Neuronal stem cell (in vitro differentiated cells): ENCODE measurements at regions not wholly inside any gene's neighbourhood (a gene's known extent, or its start where the extent isn't known, plus 50 kb on each side); places are given as distances from the start of the nearest gene placed in this dataset.

Experiments
- DNase-seq: peaks from one replicate; pipeline ENCODE4 v3.0.0-alpha.2; 2013; ENCODE audit warnings: low spot score
- H2AFZ ChIP-seq: one replicate; pipeline ENCODE4 v1.6.1; 2013; ENCODE audit warnings: mild to moderate bottlenecking, low read length, inconsistent platforms
- H2AK5ac ChIP-seq: 2 replicates; pipeline ENCODE4 v1.6.1; 2013; ENCODE audit warnings: low read depth, mild to moderate bottlenecking, inconsistent platforms, low read length, moderate library complexity, mixed read lengths
- H2BK120ac ChIP-seq: 2 replicates; pipeline ENCODE4 v1.6.1; 2013; ENCODE audit warnings: low read depth, mild to moderate bottlenecking, inconsistent platforms, low read length, moderate library complexity, mixed read lengths
- H2BK12ac ChIP-seq: one replicate; pipeline ENCODE4 v1.6.1; 2013; ENCODE audit warnings: low read length, inconsistent platforms
- H2BK15ac ChIP-seq: 2 replicates; pipeline ENCODE4 v1.6.1; 2013; ENCODE audit warnings: mild to moderate bottlenecking, low read length, inconsistent platforms, mixed read lengths
- H2BK5ac ChIP-seq: one replicate; pipeline ENCODE4 v1.6.1; 2013; ENCODE audit warnings: inconsistent platforms, mild to moderate bottlenecking, low read length, moderate library complexity
- H3K14ac ChIP-seq: one replicate; pipeline ENCODE4 v1.6.1; 2013; ENCODE audit warnings: low read length, inconsistent platforms
- H3K18ac ChIP-seq: 2 replicates; pipeline ENCODE4 v1.6.1; 2013; ENCODE audit warnings: low read length, inconsistent platforms
- H3K23ac ChIP-seq: 2 replicates; pipeline ENCODE4 v1.6.1; 2013; ENCODE audit warnings: low read depth, mild to moderate bottlenecking, mixed read lengths, low read length, inconsistent platforms; ENCODE audit not compliant: poor library complexity
- H3K27ac ChIP-seq: replicated peaks from 3 replicates; pipeline ENCODE4 v1.5.1; 2013; ENCODE audit warnings: low read length, inconsistent platforms
- H3K27me3 ChIP-seq, 3 experiments: 2 replicates each; pipeline ENCODE4 v1.6.1; 2013; ENCODE audit warnings: low read length in 3 of 3, mild to moderate bottlenecking in 2 of 3, inconsistent platforms in 1 of 3, low read depth in 1 of 3, mixed read lengths in 1 of 3, moderate library complexity in 1 of 3; ENCODE audit not compliant: control insufficient read depth in 3 of 3, insufficient read depth in 3 of 3
- H3K36me3 ChIP-seq, 2 donors: replicated peaks in 1 of 2; 2 replicates each; pipeline ENCODE4 v1.6.1; 2013; ENCODE audit warnings: low read length in 2 of 2; ENCODE audit not compliant: control insufficient read depth in 2 of 2, insufficient read depth in 2 of 2
- H3K4ac ChIP-seq: 2 replicates; pipeline ENCODE4 v1.6.1; 2013; ENCODE audit warnings: inconsistent platforms, mild to moderate bottlenecking, low read length, moderate library complexity
- H3K4me1 ChIP-seq, 2 donors: 1 replicate in 1 of 2; 2 replicates in 1 of 2; pipeline ENCODE4 v1.6.1; 2013; ENCODE audit warnings: low read length in 2 of 2, low read depth in 1 of 2; ENCODE audit not compliant: control insufficient read depth in 2 of 2, insufficient read depth in 1 of 2
- H3K4me2 ChIP-seq: one replicate; pipeline ENCODE4 v1.6.1; 2013; ENCODE audit warnings: mild to moderate bottlenecking, low read length, inconsistent platforms; ENCODE audit not compliant: insufficient read depth, poor library complexity, severe bottlenecking
- H3K4me3 ChIP-seq, 2 donors: 2 replicates each; pipeline ENCODE4 v1.5.1; 2013; ENCODE audit warnings: low read length in 2 of 2, mild to moderate bottlenecking in 2 of 2, inconsistent platforms in 1 of 2, moderate library complexity in 1 of 2
- H3K79me1 ChIP-seq: one replicate; pipeline ENCODE4 v1.6.1; 2013; ENCODE audit warnings: low read depth, mild to moderate bottlenecking, inconsistent platforms, low read length, moderate library complexity
- H3K9ac ChIP-seq: one replicate; pipeline ENCODE4 v1.6.1; 2013; ENCODE audit warnings: mild to moderate bottlenecking, low read depth, low read length, inconsistent platforms; ENCODE audit not compliant: poor library complexity
- H3K9me3 ChIP-seq, 2 donors: replicated peaks in 1 of 2; 2 replicates each; pipeline versions ENCODE3 to v1.6.1; 2013; ENCODE audit warnings: low read length in 2 of 2, mild to moderate bottlenecking in 2 of 2, inconsistent platforms in 1 of 2, low read depth in 1 of 2, mixed read lengths in 1 of 2, moderate library complexity in 1 of 2; ENCODE audit not compliant: control insufficient read depth in 2 of 2, insufficient read depth in 1 of 2
- H4K8ac ChIP-seq: one replicate; pipeline ENCODE4 v1.6.1; 2013; ENCODE audit warnings: low read depth, mild to moderate bottlenecking, inconsistent platforms, low read length, moderate library complexity
- H4K91ac ChIP-seq: one replicate; pipeline ENCODE4 v1.6.1; 2013; ENCODE audit warnings: low read length, low read depth, mild to moderate bottlenecking, inconsistent platforms; ENCODE audit not compliant: poor library complexity
- WGBS, 2 donors: extraction: QIAGEN DNeasy Blood & Tissue Kit; methylation state at CpG; one replicate each; pipeline ENCODE4 v1.1.7; 2013; ENCODE audit warnings: missing lambda C conversion rate in 2 of 2, mixed read lengths in 1 of 2; ENCODE audit not compliant: insufficient read length in 2 of 2, insufficient replicate concordance in 1 of 2; ENCODE audit errors: extremely low coverage in 2 of 2; 5-methylcytosine and 5-hydroxymethylcytosine counted together

DNA sequence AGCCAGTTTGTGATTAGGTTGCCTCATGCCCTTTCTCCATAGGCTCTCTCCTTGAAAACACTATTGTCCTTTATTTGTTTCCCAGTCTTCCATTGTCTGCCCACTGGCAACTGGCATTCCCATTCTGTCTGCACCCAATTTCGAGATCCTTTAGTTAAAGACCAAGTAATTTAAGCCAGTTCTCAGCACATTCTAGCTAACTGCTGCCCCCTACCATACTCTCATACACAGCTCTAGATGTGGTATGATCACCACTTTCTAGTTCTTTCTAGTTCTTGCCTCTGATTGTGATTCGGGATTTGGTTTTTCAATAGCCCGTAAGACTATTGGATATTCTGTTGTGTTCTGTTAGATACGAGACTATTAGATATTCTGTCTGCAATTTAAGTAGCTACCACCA is 135.8 kb upstream of the TRPC5 start:
- no peak overlapping the region for H3K27ac ChIP-seq
- H2BK12ac ChIP-seq = no peak overlapping the region
- no peak overlapping the region for H3K9ac ChIP-seq
- no peaks in the 10 kb centered on the region for H3K36me3 ChIP-seq
- no peak for DNase-seq
- H3K79me1 ChIP-seq = no peaks in the 10 kb centered on the region
- H2AFZ ChIP-seq = no peak overlapping the region
- no peak overlapping the region for H2BK120ac ChIP-seq
- H4K91ac ChIP-seq = no peak overlapping the region
- no peak overlapping the region for H3K14ac ChIP-seq
- no peak overlapping the region for H4K8ac ChIP-seq
- no peak overlapping the region for H2BK15ac ChIP-seq
- H3K23ac ChIP-seq = no peak overlapping the region
- no peak overlapping the region for H3K4me2 ChIP-seq
- H3K18ac ChIP-seq = no peak overlapping the region
- WGBS, 2 donors = no CpG with 5 or more reads among the region's 4 CpGs
- no peak overlapping the region for H2AK5ac ChIP-seq
- H3K27me3 ChIP-seq = no peaks in the 10 kb centered on the region
- H3K4ac ChIP-seq = no peak overlapping the region
- H3K4me1 ChIP-seq = no peaks in the 10 kb centered on the region
- H3K4me3 ChIP-seq = no peak overlapping the region
- H2BK5ac ChIP-seq = no peak overlapping the region
- H3K9me3 ChIP-seq = no peaks in the 10 kb centered on the region

DNA sequence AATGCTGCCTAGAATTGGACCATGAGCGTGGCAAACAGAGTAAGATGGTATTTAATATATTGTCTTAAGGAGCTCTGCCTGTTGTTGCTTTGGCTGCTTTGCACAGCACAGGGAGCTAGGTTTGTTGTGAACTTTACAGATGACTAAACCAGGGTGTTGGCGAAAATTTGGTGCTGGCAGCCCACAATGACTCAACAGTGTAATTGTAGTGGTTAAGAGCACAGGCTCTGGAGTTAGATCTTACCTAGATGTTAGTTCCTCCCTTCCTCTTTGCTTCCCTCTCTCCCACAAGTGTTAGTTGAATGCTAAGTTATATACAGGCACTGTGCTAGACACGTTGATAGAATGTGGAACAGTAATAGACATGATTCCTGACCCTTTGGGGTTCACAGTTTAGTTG is 128.9 kb upstream of the TRPC5 start:
- no peak overlapping the region for H2BK12ac ChIP-seq

DNA sequence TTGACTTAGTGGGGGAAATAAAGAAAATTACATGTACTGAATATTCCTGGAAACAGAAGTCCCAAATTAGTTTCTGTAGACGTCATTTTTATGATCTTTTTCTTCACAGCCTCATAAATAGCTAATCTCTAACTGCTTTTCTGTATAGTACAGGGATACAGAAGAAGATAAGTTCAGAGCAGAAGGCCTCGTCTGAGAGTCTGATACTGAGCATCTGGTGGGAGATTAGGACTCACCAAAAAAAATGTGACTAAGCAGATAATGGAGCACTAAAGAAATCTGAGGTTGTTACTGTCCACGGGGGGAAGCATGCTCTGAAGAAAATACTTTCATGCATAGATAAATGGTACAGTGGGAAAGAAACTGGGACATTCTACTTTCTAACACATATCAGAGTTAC is 115.3 kb upstream of the TRPC5 start:
- H3K18ac ChIP-seq = no peak overlapping the region
- no CpG with 5 or more reads among the region's 3 CpGs for WGBS, 2 donors
- H2BK12ac ChIP-seq = no peak overlapping the region
- no peak overlapping the region for H2BK5ac ChIP-seq
- no peaks in the 10 kb centered on the region for H3K79me1 ChIP-seq
- H3K14ac ChIP-seq = no peak overlapping the region
- H2AK5ac ChIP-seq = no peak overlapping the region
- no peaks in the 10 kb centered on the region for H3K27me3 ChIP-seq
- no peaks in the 10 kb centered on the region for H3K36me3 ChIP-seq
- H3K4ac ChIP-seq = no peak overlapping the region
- H2AFZ ChIP-seq = no peak overlapping the region
- no peak overlapping the region for H4K8ac ChIP-seq
- H3K23ac ChIP-seq = no peak overlapping the region
- H3K4me1 ChIP-seq = no peaks in the 10 kb centered on the region
- DNase-seq = no peak
- H4K91ac ChIP-seq = no peak overlapping the region
- no peaks in the 10 kb centered on the region for H3K9me3 ChIP-seq
- no peak overlapping the region for H3K9ac ChIP-seq
- H2BK120ac ChIP-seq = no peak overlapping the region
- no peak overlapping the region for H2BK15ac ChIP-seq
- H3K4me2 ChIP-seq = no peak overlapping the region
- H3K4me3 ChIP-seq = no peak overlapping the region
- no peak overlapping the region for H3K27ac ChIP-seq

More for the DNA sequence above, 128.9 kb upstream of the TRPC5 start:
- Histone ChIP-seq H3K36me3 (no peaks in the 10 kb centered on the region), H4K91ac (no peak overlapping the region), H3K27me3 (no peaks in the 10 kb centered on the region), H3K9ac (no peak overlapping the region), H2AK5ac (no peak overlapping the region), H2BK5ac (no peak overlapping the region), H3K23ac (no peak overlapping the region), H3K4me2 (no peak overlapping the region), H2BK15ac (no peak overlapping the region), H3K4me3 (no peak overlapping the region), H3K9me3 (no peaks in the 10 kb centered on the region), H2AFZ (no peak overlapping the region), H2BK120ac (no peak overlapping the region), H3K18ac (no peak overlapping the region), H4K8ac (no peak overlapping the region), H3K14ac (no peak overlapping the region), H3K4me1 (no peaks in the 10 kb centered on the region), H3K79me1 (no peaks in the 10 kb centered on the region), H3K4ac (no peak overlapping the region), H3K27ac (no peak overlapping the region)
- DNase-seq = no peak
- no CpG with 5 or more reads among the region's 3 CpGs for WGBS, 2 donors

DNA sequence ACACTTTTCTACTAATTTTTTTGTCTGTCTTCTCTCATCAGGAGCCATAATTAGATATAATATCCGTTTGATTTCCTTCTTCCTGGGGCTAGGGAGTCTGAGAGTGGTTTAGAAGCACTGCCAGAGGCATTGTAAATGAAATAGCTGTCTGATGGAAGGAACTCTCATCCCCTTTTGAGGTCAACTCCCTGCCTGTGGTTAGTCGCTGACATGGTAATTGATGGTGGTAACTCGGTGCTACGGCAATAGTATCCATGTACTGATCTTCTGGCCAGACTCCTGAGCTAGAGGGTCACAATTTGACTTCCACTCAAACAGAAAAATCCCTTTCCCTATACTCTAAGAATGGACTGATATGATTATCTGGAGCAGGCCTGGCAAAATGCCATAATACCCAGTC is 108.1 kb upstream of the TRPC5 start:
- Histone ChIP-seq H3K14ac (no peak overlapping the region), H2BK15ac (no peak overlapping the region), H2AK5ac (no peak overlapping the region), H3K4me2 (no peak overlapping the region), H3K4me1 (no peaks in the 10 kb centered on the region), H3K79me1 (no peaks in the 10 kb centered on the region), H3K36me3 (no peaks in the 10 kb centered on the region), H3K9me3 (no peaks in the 10 kb centered on the region), H3K27ac (no peak overlapping the region), H2BK12ac (no peak overlapping the region), H3K4me3 (no peak overlapping the region), H2BK5ac (no peak overlapping the region), H3K23ac (no peak overlapping the region), H2AFZ (no peak overlapping the region), H4K8ac (no peak overlapping the region), H3K4ac (no peak overlapping the region), H3K27me3 (no peaks in the 10 kb centered on the region), H3K9ac (no peak overlapping the region), H3K18ac (no peak overlapping the region), H4K91ac (no peak overlapping the region), H2BK120ac (no peak overlapping the region)
- WGBS, 2 donors = no CpG with 5 or more reads among the region's 4 CpGs
- DNase-seq = no peak
